IMR-90 (cell line): ENCODE measurements at regions not wholly inside any gene's neighbourhood (a gene's known extent, or its start where the extent isn't known, plus 50 kb on each side); places are given as distances from the start of the nearest gene placed in this dataset.
A peak's percentile ranks its signal among the peaks of the same experiment; 100 is the strongest.

Source experiments
- CEBPB ChIP-seq: IDR thresholded peaks from 2 replicates; pipeline ENCODE4 v1.6.1; 2012; ENCODE audit warnings: low read depth, low read length, improper control_type of control experiment
- CHD1 ChIP-seq: IDR thresholded peaks from 2 replicates; pipeline ENCODE4 v1.6.1; 2012; ENCODE audit warnings: low read depth, low read length, improper control_type of control experiment
- CTCF ChIP-seq: conservative IDR thresholded peaks from 2 replicates; pipeline ENCODE4 v1.5.1; 2012; ENCODE audit warnings: mild to moderate bottlenecking, low read depth, low read length, improper control_type of control experiment
- FOS ChIP-seq: fragments of 150-350 bp; IDR thresholded peaks from 2 replicates; pipeline ENCODE4 v1.6.1; 2016; ENCODE audit warnings: low read depth, low read length
- MAFK ChIP-seq: IDR thresholded peaks from 2 replicates; pipeline ENCODE4 v1.6.1; 2012; ENCODE audit warnings: low read depth, low read length, improper control_type of control experiment
- MAZ ChIP-seq: IDR thresholded peaks from 2 replicates; pipeline ENCODE4 v1.6.1; 2012; ENCODE audit warnings: low read depth, mild to moderate bottlenecking, low read length, improper control_type of control experiment, moderate library complexity, borderline replicate concordance
- MXI1 ChIP-seq: IDR thresholded peaks from 2 replicates; pipeline ENCODE4 v1.6.1; 2012; ENCODE audit warnings: low read depth, mild to moderate bottlenecking, low read length, moderate library complexity, borderline replicate concordance
- NFE2L2 ChIP-seq: fragments of 150-350 bp; IDR thresholded peaks from 2 replicates; pipeline ENCODE4 v1.6.1; 2016; ENCODE audit warnings: low read depth, mild to moderate bottlenecking, low read length
- POLR2A ChIP-seq: IDR thresholded peaks from 2 replicates; pipeline ENCODE4 v1.6.1; 2012; ENCODE audit warnings: mild to moderate bottlenecking, low read depth, low read length
- RAD21 ChIP-seq: IDR thresholded peaks from 2 replicates; pipeline ENCODE4 v1.6.1; 2012; ENCODE audit warnings: low read length, improper control_type of control experiment
- RCOR1 ChIP-seq: IDR thresholded peaks from 2 replicates; pipeline ENCODE4 v1.6.1; 2012; ENCODE audit warnings: mild to moderate bottlenecking, low read length, improper control_type of control experiment; ENCODE audit not compliant: insufficient replicate concordance
- RFX5 ChIP-seq: IDR thresholded peaks from 2 replicates; pipeline ENCODE4 v1.8.0; 2012; ENCODE audit warnings: low read depth, mild to moderate bottlenecking, low read length, moderate library complexity
- SMC3 ChIP-seq: fragments of 150-350 bp; IDR thresholded peaks from 2 replicates; pipeline ENCODE4 v1.6.1; 2016; ENCODE audit warnings: low read depth, mild to moderate bottlenecking, antibody characterized with exemption, low read length, moderate library complexity
- USF2 ChIP-seq: fragments of 150-350 bp; IDR thresholded peaks from 2 replicates; pipeline ENCODE4 v1.6.1; 2017; ENCODE audit warnings: mild to moderate bottlenecking, antibody characterized with exemption, low read length, low read depth

- TF ChIP-seq CTCF: no peak
- no peak for TF ChIP-seq RCOR1
- TF ChIP-seq USF2: no peak
- no peak for TF ChIP-seq POLR2A
- no peak for TF ChIP-seq MAZ
- TF ChIP-seq SMC3: no peak
- TF ChIP-seq CEBPB: 0 out of 2 replicates have a peak, but pooled peaks have one; percentile 6
- no peak for TF ChIP-seq RAD21
- TF ChIP-seq NFE2L2: no peak
- no peak for TF ChIP-seq MAFK
- no peak for TF ChIP-seq CHD1
- no peak for TF ChIP-seq RFX5
- no peak for TF ChIP-seq MXI1
- no peak for TF ChIP-seq FOS
Measured at GRCh38 chr2:150679456-150680120, 192.1 kb upstream of the RND3 start.
